NK-92 treated with Interleukin-12 subunit alpha and Interleukin-12 subunit beta, amount 100 ng/mL, for 24 hours (cell line): ENCODE measurements at regions not wholly inside any gene's neighbourhood (a gene's known extent, or its start where the extent isn't known, plus 50 kb on each side); places are given as distances from the start of the nearest gene placed in this dataset.
"Not testable (repeated sequence)": the region's sequence is repeated elsewhere in the genome, so short reads cannot be mapped to it uniquely, and the experiment has no call there.

ENCODE experiments used
- DNase-seq: peaks from one replicate; lab custom pipeline; 2025; lab: John Stamatoyannopoulos, UW

- not testable (repeated sequence) for DNase-seq
These were observed 380.0 kb downstream of the ANAPC1 start for GRCh38 chr2:111503844-111504570.

GRCh38 chr2:111504571-111504942 lies 379.4 kb downstream of the ANAPC1 start:
- not testable (repeated sequence) for DNase-seq

DNA sequence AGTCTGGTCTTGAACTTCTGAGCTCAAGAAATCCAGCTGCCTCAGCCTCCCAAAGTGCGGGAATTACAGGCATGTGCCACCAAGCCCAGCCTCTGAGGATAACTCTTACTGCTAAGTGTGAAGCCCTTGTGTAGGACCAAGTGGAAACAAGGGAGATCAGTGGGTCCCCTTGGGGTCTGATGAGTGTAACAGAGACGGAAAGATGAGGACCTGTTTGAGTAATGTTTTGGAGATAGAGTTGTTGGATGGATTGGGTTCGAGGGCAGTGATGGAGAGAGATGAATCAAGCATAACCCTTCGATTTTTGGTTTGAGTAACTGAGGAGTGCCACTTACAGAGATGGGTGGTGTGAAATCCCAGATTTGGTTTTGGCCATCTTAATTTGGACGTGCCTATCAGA lies 378.7 kb downstream of the ANAPC1 start:
- DNase-seq, result not testable (repeated sequence)

DNA sequence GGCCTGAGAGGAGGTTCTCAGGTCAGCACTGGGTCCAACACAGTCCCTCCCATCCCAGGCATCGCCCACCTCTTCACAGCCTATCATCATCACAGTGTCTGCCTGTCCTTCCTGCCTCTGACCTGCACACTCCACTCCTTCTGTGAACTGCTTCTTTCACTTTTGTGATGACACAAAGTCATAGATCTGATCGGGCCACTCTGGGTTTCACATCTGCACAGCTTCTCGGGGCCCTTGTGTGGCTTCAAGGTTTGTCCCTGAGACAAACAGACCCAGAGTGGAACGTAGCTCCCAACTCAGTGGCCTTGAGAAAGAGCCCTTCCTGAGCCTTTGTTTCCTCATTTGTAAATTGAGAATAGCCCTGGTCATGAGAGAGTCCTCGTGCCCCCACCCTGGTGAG lies 377.1 kb downstream of the ANAPC1 start:
- peak; percentile 16 for DNase-seq

DNA sequence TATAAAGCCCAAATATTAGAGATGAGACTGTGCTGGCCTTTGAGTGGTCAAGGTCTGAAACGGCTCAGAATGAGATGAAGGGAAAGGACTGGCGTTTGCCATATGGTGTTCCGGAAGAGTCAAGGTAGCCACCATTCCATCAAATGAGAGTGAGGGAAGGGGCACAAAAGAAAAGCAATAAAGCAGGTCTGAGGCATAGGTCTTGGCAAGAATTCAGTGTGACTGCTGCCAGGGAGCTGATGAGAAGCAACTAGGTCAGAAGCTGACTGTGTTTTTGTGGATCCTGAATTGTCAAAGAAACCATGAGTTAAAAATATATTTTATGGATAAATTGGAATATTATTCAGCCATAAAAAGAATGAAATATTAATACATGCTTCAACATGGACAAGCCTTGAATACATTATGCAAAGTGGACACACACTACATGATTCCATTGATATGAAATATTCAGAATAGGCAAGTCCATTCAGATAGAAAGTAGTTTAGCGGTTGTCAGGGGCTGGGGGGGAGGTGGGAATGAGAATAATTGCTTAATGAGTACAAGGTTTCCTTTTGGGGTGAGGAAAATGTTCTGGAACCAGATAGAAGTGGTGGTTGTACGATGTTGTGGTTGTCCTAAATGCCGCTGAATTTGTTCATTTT lies 374.6 kb downstream of the ANAPC1 start:
- DNase-seq, result not testable (repeated sequence)

DNA sequence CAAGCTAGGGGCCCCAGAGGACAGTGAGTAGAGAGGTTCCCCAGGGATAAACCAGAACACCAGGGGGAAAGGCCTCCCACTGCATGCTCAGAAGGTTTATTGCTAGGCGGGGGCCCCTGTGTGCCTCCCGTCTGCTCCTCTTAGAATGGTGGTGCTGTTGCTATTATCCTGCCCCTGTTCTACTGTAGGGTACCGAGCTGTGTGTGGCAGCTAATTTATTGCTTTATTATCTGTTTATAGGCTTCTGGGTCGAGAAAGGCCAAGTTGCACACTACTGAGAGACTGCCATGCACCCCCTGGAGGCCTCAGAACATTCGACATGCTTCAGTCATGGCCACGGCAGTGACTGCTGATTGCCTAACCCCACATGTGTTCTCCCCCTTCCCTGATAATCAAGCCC lies 373.6 kb downstream of the ANAPC1 start:
- not testable (repeated sequence) for DNase-seq

GRCh38 chr2:111511062-111511461 lies 372.9 kb downstream of the ANAPC1 start:
- not testable (repeated sequence) for DNase-seq

GRCh38 chr2:111512378-111512777 lies 371.6 kb downstream of the ANAPC1 start:
- DNase-seq, result not testable (repeated sequence)

DNA sequence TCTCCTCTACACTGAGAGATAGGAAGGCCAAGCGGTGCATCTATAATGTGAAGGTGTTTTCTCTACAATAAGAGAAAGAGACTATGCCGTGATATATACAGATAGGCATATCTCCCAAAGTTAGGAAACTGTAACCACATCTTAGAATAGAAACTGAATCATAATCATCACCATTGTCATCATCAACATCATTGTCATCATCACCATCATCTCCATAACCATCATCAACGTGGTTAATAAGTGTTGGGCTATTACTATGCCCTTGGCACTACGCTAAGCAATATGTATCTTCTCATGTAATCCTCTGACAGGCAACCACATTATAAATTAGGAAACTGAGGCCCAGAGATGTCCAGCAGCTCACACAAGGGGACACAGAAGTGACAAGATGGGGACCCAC lies 369.9 kb downstream of the ANAPC1 start:
- not testable (repeated sequence) for DNase-seq

- not testable (repeated sequence) for DNase-seq
These were observed 366.8 kb downstream of the ANAPC1 start for GRCh38 chr2:111517050-111517720.

GRCh38 chr2:111517721-111518053 lies 366.3 kb downstream of the ANAPC1 start:
- DNase-seq, result not testable (repeated sequence)

DNA sequence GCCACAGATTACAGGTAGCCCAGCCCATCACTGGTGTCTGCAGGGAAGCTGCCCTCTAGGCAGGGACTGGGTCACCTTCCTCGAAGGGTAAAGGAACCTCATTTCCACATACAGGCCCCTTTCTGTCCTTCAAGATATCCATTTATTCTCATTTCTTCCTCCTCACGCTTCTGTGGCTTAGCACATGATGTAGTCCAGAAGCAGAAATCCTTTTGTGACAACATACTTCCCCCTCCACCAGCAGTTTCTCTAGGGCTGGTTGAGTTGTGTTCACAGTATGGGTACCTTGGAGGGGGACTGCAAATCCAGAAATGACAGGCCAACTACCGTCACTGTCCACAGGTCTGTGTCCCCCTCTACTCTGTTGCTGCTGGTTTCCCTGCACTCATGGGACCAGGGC lies 364.9 kb downstream of the ANAPC1 start:
- DNase-seq, result no peak

DNA sequence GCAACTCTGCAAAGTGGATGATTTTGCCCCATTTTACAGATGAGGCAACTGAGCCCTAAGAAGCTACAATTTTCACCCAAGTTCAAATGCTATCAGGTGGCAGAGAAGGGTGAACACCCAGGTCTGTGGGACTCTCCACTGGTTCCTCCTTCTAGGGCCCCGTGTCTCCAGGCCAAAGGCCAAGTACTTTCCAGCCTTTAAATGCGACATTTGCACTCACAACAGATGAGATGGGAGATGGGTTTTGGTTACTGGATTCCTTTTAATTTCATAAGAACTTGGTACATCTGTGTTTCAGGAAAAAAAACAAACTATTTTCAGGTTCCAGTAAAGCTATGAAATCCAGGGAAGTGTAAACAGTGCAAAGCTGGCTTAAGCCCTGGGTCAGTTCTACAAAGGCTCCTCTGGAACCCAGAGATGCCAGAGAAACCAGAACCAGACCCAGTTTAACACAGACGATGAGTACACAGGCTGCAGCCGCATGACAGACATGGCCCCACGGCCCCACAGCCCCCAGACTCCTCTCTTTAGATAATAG lies 361.7 kb downstream of the ANAPC1 start:
- no peak for DNase-seq

DNA sequence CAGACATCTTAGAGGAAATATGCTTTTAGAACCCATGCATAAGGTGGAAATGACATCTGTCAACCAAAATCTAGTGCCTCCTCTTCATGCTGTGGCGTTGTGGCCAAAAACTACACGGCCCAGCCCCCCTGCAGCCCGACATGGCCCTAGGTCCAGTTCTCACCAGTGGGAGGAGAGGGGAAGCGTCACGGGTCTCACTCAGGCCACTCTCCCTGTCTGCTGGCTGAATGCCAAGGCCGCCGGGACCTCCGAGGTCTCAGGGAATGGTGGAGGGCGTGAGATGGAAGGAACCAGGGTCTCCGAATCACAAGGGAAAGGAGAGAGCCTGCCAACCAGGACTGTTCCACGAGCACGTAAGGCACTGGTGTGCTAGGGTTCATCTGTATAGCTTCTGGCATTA lies 361.0 kb downstream of the ANAPC1 start:
- DNase-seq, result no peak

DNA sequence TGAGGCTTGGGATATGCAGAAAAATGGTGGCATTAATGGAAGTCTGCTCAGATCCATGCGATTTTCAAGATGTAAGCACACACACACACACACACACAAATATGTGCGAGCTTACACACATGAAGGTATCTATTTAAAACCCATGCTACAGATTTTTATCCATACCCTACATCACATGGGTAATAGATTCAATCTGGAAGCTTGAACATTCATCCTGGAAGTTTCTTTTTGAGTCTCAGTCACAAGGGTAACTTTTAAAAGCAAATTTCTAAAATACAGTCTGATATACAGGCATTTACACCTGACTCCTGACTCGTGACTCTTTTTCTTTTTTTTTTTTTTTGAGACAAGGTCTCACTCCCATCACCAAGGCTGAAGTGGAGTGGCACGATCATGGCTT lies 359.0 kb downstream of the ANAPC1 start:
- not testable (repeated sequence) for DNase-seq

DNA sequence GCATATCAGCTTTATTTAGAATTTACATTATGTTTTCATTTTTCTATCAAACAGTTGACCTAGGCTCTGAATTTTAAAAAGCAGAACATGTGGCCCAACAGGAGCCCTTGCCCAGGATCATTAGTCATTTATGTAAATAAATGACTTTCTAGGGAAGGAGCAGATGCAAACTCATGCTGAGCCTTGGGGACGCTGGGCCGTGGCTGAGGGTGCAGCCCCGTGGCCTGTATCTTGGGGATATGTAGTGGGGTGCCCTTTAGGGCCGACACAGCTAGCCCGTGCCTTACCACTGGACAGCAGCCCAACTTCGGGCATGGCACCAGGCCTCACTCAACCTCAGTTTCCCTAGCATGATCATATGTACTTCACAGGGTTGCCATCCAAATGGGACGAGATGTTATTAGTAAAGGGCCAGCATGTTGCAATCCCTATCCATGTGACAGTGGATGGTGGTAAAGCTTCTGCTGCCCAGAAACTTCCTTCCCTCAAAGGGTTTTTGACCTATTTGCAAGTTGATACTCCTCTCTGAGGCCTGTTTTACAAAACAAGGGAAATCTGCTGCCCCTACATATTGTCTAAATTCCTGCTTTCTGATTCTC lies 357.9 kb downstream of the ANAPC1 start:
- DNase-seq, result not testable (repeated sequence)

DNA sequence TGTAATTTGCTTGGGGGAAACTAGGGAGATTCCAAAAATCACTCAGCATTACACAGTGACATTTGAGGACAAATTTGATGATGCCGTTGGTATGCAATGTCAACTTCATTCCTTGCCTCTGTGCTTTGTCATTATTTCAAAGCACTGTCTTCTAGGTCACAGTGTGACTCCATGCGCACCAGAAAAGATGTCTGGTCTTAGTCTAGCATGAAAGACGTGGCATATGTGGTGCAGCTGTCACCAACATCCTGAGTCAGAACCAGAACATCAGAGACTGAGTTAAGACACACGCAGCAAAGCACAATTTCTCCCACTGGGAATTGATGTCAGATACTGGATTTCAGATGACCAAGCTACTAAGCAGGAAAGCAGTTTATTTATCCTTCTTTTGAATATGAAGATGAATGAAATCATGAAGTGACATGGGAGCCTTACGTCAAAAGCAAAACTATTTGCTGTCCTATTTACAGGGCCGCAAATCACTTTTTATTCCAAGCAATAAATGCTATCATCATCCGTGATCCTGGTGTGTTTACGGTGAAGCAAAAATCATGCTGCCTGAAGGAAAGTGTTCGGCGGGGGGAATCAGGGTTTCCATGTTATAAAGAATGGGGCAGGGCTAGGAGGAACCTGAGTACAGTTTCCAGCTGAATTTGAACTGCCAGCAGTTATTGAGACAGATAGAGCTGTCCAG lies 356.1 kb downstream of the ANAPC1 start:
- DNase-seq, result not testable (repeated sequence)

GRCh38 chr2:111529022-111529421 lies 355.0 kb downstream of the ANAPC1 start:
- DNase-seq, result not testable (repeated sequence)

DNA sequence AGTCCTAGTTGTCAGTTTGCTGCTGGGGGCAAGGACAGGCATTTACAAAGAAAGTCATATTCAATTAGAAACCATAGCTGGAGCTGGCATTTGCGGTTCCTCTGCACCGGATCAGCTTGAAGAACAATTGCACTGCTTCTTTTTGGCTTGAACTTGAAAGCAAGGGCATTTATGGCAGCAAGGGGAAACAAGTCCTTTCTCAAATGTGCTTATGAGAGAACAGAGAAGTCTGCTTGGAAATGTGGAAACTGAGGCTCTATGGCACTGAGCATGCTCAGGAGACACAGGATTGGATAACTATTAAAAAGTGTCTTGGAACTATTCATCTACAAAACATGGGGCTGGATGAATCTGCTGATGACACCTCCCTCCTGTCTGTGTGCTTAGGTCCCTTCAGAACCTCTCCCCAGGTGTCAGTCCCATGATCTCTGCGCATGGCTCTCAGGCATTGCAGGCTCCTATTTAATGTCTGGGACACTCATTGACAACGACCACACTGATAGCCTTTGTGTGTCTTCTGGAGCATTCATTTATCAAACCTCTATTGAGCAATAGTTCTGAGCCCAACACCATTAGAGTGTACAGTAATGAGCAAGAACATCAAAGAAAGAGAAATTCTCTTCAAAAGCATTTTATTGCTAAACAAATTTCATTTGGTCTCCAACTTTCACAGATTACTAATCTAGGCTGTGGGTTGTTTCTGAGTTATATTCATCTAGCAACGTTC lies 353.6 kb downstream of the ANAPC1 start:
- DNase-seq, result not testable (repeated sequence)

GRCh38 chr2:111532682-111533556 lies 351.1 kb downstream of the ANAPC1 start:
- not testable (repeated sequence) for DNase-seq
